GM23338 (cell line): ENCODE measurements at regions not wholly inside any gene's neighbourhood (a gene's known extent, or its start where the extent isn't known, plus 50 kb on each side); places are given as distances from the start of the nearest gene placed in this dataset.
A peak's percentile ranks its signal among the peaks of the same experiment; 100 is the strongest.

Experiments
- CREB1 ChIP-seq: fragments of 250-450 bp; sonication (Bioruptor Pico); IDR thresholded peaks from 2 replicates; pipeline ENCODE4 v1.5.0; 2020; ENCODE audit warnings: low read depth, mild to moderate bottlenecking, moderate library complexity
- CTCF ChIP-seq, 2 experiments: fragments of 200-600 bp in 1 of 2; sonication (generic) in 1 of 2; conservative IDR thresholded peaks; 2 replicates each; pipeline versions ENCODE4 v1.5.1 to v1.6.1; 2016 to 2017; ENCODE audit warnings: antibody characterized with exemption in 2 of 2, low read depth in 2 of 2, mild to moderate bottlenecking in 2 of 2, moderate library complexity in 1 of 2
- EZH2 ChIP-seq: fragments of 200-600 bp; sonication (generic); IDR thresholded peaks from one replicate; pipeline ENCODE4 v1.8.0; 2017; ENCODE audit warnings: antibody characterized with exemption, mild to moderate bottlenecking, low read depth; ENCODE audit not compliant: unreplicated experiment
- POLR2AphosphoS5 ChIP-seq: IDR thresholded peaks from 2 replicates; pipeline ENCODE4 v1.6.1; 2016; ENCODE audit warnings: antibody characterized with exemption, low read depth
- ZNF114 ChIP-seq: fragments of 250-450 bp; sonication (Bioruptor Pico); IDR thresholded peaks from 2 replicates; pipeline ENCODE4 v1.5.0; 2020; ENCODE audit warnings: mild to moderate bottlenecking, moderate library complexity

DNA sequence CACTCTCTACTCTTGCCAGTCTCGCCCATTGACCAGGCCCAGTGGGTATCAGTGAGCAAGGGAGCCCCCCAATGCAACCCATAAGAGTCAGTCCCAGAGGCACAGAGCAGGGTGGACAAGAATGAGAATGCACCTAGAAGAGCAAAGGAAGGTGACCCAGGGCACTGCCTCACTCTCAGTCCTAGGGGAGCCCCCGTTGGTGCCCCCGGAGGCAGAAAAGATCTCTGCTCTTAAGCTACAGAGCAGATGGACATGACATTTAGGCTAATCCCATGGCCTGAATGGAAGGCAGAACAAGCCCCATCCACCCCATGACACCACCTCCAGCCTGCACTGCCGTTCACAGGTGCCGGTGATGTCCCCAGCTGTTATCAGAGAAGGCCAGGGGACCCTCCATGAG, 50.7 kb upstream of the PLEKHG1 start:
- TF ChIP-seq CTCF (conservative IDR thresholded peaks at IDR 0.05; ENCODE audit: low read depth in 2 of 2) (0 out of 4 replicates have a peak, but pooled peaks of 1 of the 2 experiments have one; percentile 14), POLR2AphosphoS5 (no peak), ZNF114 (CRISPR knock-in tag) (no peak), CREB1 (no peak), EZH2 (no peak)
